Activated T-cell treated with anti-CD3 and anti-CD28 coated beads for 48 hours (primary cell): ENCODE measurements at regions not wholly inside any gene's neighbourhood (a gene's known extent, or its start where the extent isn't known, plus 50 kb on each side); places are given as distances from the start of the nearest gene placed in this dataset.
"Not testable (repeated sequence)": the region's sequence is repeated elsewhere in the genome, so short reads cannot be mapped to it uniquely, and the experiment has no call there.

Experiments
- DNase-seq: peaks from one replicate; pipeline ENCODE4 v3.0.0-alpha.2; 2020; ENCODE audit warnings: low read depth

- no peak for DNase-seq
These were observed 156.8 kb upstream of the ALG10B start for GRCh38 chr12:38159591-38160317.

GRCh38 chr12:38160318-38161122 lies 156.1 kb upstream of the ALG10B start:
- DNase-seq, result no peak

GRCh38 chr12:38161123-38162000 lies 155.2 kb upstream of the ALG10B start:
- no peak for DNase-seq

- DNase-seq, result no peak
These were observed 154.6 kb upstream of the ALG10B start for GRCh38 chr12:38162013-38162412.

DNA sequence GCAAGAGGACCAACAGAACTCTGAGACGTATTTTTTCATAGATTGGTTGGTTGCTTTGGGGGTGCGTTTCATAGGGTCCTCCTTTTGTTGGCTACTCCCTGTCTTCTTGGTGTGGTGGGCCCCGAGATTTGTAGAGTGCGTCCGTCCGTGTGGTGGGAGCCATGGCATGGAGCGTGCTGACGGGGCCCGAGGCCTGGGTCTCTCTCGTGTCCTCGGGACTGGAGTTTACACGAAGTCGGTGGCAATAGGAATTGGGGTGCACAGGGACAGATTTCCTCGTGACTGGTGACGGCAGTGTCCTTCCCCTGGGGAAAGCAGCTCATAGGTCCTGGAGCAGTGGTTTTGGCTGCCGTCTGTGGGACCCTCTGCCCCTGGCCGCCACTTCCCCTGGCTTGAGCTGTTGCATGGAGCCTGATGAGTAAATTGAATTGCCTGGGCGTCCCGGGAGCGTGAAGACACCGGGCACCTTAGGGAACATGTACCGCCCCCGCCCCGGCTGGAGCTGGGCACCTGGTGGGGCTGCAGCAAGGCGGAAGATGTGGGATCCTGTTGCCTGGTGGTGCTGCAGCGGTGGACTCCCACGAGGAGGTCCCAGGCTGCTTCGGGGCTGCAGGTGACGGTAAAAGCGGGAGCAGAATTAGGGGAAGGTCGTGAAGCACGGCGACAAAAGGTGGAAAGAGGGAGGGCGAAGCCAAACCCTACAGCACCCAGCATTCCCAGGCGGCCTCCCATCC lies 153.7 kb upstream of the ALG10B start:
- DNase-seq, result no peak

- no peak for DNase-seq
These were observed 153.2 kb upstream of the ALG10B start for GRCh38 chr12:38163442-38163801.

DNA sequence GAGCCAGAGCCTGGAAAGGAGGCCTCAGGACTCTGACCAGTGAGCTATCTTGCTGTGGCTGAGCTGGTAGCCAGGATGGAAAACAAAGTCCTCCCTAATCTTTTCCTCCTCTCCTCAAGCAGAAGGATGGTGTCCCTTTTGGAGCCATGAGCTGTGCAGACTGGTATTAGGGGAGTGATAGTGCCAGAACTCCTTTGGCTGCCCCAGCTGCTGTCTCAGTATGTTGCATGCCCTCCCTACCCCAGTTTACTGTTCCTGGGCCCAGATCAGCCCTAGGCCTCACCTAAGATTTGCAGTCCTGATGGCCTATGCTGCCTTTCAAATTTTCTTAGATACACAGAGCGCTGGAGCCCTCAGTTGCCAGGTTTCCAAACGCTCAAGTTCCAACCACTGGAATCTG lies 150.3 kb upstream of the ALG10B start:
- DNase-seq, result no peak

DNA sequence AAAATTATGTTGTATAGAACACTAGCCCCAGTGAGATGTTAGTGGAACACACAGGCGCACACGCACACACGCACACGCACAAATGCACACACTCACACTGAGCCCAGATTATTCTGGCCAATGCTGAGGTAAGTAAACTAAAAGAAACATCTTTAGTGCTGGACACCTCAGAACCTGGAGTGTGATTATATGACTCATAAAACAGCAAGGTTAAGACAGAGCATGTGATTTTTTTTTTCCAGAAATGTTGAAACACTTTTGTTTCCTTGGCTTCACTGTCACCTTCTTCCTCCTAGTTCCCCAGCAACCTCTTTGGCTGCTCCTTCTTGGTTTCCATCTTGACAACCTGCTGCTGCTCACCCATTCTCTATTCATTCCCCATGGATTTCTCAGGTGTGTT lies 141.0 kb upstream of the ALG10B start:
- no peak for DNase-seq

- not testable (repeated sequence) for DNase-seq
These were observed 133.0 kb upstream of the ALG10B start for GRCh38 chr12:38183617-38184016.

- DNase-seq, result not testable (repeated sequence)
These were observed 119.3 kb upstream of the ALG10B start for GRCh38 chr12:38197286-38197685.

GRCh38 chr12:38201461-38202276 lies 114.9 kb upstream of the ALG10B start:
- DNase-seq, result no peak

- DNase-seq, result no peak
These were observed 111.7 kb upstream of the ALG10B start for GRCh38 chr12:38204831-38205230.

DNA sequence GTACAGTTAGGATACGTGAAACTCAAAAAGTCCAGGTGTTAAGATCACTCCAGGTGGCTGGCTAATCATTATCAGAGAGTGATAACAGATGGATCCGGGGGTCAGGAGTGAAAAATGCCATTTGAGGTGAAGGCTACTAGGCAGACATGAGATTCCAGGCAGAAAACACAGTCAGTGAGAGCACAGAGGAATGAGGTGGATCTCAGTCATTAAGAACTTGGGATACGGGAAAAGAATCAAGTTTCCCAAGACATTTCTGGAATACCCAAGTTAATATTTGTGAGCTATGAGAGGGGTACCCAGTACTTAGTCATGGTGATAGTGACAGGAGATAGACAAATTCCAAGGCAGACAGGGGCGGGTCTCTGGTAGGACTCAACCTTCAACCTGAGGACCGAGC lies 94.6 kb upstream of the ALG10B start:
- no peak for DNase-seq

- not testable (repeated sequence) for DNase-seq
These were observed 78.2 kb upstream of the ALG10B start for GRCh38 chr12:38238328-38238727.

GRCh38 chr12:38253778-38254177 lies 62.8 kb upstream of the ALG10B start:
- no peak for DNase-seq

DNA sequence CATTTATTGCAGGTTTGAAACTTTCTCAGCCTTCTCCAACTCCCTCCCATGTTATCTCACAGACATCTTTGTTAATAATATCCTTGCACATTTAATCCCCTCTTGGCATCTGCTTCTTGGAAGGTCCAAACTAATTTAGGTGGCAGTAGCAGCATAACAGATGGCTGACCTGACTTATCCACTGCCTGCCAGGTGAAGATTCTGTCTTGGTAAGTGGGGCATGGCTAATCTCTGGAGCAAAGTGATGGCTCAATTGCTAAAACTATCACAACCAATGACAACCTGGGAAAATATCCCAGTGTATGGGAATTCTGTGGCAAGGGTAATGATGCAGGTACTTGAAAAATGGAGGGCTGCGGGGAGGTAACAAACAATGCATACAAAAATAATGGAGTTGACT lies 58.2 kb upstream of the ALG10B start:
- DNase-seq, result no peak
